ENCODE measurements at regions not wholly inside any gene's neighbourhood (a gene's known extent, or its start where the extent isn't known, plus 50 kb on each side); places are given as distances from the start of the nearest gene placed in this dataset.
A peak's percentile ranks its signal among the peaks of the same experiment; 100 is the strongest.

DNA sequence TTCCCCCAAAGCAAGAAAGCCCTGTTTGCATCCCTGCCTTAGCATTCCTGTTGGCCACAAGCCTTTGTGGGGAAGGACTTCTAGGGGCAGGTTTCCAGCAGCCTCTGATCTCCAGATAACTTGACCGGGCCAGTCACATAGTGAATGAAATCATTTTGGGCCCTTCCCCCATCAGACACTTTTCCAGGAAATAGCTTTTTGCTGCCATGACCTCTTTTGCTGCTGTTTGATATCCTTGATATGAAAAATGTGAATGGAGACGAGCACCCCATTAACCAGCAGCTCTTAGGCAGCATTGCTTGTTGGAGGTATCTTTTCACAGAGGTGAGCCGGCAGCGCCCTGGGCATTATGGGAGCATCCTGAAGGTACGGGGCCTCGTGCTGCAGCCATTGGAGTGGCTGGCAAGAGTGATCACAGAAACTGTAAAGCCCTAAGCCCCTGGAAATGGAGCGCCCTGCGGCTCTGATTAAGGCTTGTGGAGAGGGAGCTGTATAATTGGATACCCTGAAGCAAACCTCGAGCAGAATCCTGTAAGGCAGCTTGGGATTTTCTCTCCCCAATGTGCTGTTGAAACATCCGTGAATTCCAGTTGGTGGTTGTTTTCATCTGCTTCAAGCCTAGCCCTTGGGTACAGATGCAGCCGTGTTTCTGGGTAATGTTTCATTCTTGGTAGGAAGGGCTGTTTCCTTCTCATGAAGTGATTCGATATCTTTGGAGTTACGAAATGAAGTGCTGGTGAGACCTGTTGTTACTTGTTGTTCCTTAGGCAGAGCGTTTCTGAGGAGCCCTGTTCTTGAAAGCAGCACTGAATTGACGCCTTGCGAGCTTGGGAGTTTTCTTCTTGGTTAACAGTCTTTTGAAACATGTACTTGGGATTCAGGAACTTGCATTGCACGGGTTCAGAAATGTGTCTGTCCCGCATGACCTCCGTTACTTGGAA lies 179.0 kb downstream of the PTEN start:
- H3K4me3 ChIP-seq (ENCODE audit: low read depth, low read length) = no peak overlapping the region
- TF ChIP-seq, protein P1, sequence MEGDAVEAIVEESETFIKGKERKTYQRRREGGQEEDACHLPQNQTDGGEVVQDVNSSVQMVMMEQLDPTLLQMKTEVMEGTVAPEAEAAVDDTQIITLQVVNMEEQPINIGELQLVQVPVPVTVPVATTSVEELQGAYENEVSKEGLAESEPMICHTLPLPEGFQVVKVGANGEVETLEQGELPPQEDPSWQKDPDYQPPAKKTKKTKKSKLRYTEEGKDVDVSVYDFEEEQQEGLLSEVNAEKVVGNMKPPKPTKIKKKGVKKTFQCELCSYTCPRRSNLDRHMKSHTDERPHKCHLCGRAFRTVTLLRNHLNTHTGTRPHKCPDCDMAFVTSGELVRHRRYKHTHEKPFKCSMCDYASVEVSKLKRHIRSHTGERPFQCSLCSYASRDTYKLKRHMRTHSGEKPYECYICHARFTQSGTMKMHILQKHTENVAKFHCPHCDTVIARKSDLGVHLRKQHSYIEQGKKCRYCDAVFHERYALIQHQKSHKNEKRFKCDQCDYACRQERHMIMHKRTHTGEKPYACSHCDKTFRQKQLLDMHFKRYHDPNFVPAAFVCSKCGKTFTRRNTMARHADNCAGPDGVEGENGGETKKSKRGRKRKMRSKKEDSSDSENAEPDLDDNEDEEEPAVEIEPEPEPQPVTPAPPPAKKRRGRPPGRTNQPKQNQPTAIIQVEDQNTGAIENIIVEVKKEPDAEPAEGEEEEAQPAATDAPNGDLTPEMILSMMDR (IDR thresholded peaks at IDR 0.05; ENCODE audit: insufficient read depth, low read depth, low read length) = no peak
- peak; percentile 95 for DNase-seq (ENCODE audit: low read depth)

DNA sequence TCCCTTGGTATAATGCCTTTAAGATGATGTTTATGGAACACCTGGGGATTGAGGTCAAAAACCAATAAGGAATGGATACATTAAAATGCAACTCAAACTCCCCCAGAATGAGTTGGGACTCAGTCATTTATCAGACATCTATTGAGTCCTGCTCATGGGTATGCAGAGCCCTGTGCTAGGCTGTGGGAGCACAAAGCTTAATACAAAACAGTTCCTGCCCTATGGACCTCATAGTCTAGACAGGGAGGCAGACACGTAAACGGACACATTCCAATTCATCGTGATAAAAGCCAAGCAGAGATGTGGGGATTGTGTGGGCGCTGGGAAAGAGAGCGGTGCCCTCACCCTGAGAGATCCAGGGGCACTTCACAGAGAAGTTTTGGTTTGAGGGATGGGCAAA lies 181.7 kb downstream of the PTEN start:
- peak; percentile 64 for DNase-seq (ENCODE audit: low read depth)
- TF ChIP-seq, protein P1 (IDR thresholded peaks at IDR 0.05; ENCODE audit: insufficient read depth, low read depth, low read length) = no peak

DNA sequence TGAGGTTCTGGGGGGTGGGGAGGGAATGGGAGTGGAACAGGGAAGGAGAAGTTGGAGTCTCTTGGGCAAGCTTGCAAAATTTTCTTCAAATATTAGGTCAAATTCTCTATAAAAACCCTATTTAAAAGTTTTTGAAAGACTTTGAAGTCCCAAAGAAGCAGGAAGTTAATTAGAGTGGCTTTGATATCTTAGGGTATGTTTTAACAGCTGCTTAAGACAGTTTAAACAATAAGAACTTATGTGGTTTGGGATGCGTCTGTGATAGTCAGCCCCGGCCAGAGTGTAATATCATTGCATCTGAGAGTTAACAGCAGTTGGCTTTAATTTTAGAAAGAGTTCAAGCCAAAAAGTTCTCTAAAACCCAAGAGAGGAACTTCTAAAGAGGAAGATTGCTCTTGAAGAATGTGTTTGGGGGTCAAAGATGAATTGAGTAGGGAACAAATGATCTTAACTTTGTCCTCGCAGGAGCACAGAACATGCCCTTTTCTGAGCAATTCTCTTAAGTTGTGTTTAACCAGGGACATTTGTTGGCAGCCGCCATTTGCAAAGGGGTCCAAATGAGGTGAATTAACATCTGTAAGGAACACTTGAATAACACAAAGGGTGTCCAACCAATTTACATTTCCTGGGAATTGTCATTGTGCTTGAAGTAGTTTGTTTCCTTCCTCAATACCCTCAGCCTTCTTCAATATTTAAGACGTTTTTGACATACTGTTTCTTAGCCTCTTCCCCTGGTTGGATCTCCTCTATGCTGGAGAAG lies 182.4 kb downstream of the PTEN start:
- TF ChIP-seq, protein P1 (IDR thresholded peaks at IDR 0.05; ENCODE audit: insufficient read depth, low read depth, low read length) = no peak
- peak; percentile 37 for DNase-seq (ENCODE audit: low read depth)
- H3K4me3 ChIP-seq (ENCODE audit: low read depth, low read length) = no peak overlapping the region

More for the DNA sequence above, 181.7 kb downstream of the PTEN start:
- no peak overlapping the region for H3K4me3 ChIP-seq (ENCODE audit: low read depth, low read length)

DNA sequence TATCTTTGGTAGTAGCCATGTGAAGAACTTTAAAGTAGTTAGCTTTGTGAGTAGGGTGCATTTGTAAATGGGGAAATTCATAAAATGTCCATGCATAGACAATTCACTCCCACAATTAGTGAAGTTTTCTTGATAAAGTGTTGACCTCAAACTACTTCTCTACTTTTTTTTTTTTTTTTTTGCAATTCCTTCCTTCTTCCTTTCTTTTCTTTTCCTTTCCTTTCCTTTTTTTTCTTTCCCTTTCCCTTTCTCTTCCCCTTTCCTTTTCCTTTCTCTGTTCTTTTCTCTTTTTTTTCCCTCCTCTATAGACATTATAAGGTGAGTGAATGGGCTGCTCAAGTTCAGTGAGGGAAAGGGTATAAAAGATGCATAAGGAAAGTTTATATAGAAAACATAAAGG lies 184.2 kb downstream of the PTEN start:
- DNase-seq (ENCODE audit: low read depth) = no peak
- TF ChIP-seq, protein P1 (IDR thresholded peaks at IDR 0.05; ENCODE audit: insufficient read depth, low read depth, low read length) = no peak

DNA sequence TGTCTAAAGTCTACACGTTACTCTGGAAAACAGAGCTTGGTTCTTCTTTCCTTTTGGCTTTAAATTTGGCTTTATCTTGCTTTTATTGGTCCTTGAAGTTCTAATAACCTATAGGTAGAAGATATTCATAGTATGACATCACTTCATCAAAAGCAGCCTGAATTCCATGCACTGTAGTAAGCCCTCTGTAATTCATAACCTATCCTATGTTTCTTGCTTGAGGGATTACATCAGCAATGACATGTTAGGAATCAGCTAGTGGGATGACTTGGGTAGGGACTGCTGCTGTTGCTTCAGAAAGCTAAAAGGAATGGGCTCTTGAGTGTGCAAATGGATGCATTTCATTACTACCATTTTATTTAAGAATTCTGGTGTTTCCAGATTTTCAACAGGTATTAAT lies 184.9 kb downstream of the PTEN start:
- no peak for DNase-seq (ENCODE audit: low read depth)
- TF ChIP-seq, protein P1 (IDR thresholded peaks at IDR 0.05; ENCODE audit: insufficient read depth, low read depth, low read length) = no peak
- H3K4me3 ChIP-seq (ENCODE audit: low read depth, low read length) = no peak overlapping the region

More for the DNA sequence above, 184.2 kb downstream of the PTEN start:
- H3K4me3 ChIP-seq (ENCODE audit: low read depth, low read length) = no peak overlapping the region

DNA sequence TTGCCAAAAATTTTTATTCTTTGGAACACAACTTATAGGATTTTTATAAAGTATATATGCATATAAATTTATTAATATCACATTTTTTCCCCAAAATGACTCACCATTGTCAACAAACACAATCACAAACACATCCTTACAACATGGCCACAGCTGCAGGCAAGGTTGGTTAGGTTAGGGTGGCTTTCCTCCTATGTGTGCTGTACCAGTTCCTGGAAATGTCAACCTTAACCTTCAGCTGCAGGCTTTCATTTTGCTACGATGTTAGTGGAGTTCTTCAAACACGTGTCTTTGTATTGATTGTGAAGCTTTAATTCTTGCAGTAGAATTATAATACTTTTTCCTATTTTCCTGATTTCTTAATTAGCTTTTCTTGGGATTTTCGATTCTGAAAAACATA lies 185.8 kb downstream of the PTEN start:
- no peak for DNase-seq (ENCODE audit: low read depth)
- TF ChIP-seq, protein P1 (IDR thresholded peaks at IDR 0.05; ENCODE audit: insufficient read depth, low read depth, low read length) = no peak
- no peak overlapping the region for H3K4me3 ChIP-seq (ENCODE audit: low read depth, low read length)

Measured in fibroblast of villous mesenchyme (primary cell).